ENCODE measurements at regions not wholly inside any gene's neighbourhood (a gene's known extent, or its start where the extent isn't known, plus 50 kb on each side); places are given as distances from the start of the nearest gene placed in this dataset.

DNA sequence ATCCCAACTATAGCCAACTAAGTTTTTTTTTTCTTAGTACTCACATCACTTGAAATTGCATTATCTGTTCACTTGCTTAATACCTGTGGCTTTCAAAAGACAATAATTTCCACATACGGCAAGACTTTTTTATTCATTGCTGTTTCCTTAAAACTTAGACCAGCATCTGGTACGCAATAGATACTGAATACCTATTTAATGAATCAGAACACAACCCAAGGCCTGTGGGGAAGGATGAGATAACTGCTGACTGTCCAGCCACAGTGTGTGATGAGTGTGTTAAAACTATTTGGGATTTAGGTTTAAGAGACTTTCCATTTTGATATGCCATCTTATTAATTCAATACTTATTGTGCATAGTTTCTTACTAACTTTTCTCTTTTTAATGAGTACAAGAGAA is 988.7 kb downstream of the NTRK3 start:
- TF ChIP-seq NFE2L2 (IDR thresholded peaks at IDR 0.05; ENCODE audit: low read depth, low read length) (no peak), CEBPB (IDR thresholded peaks at IDR 0.05; ENCODE audit: low read depth, low read length) (no peak), POLR2A (IDR thresholded peaks at IDR 0.05; ENCODE audit: low read depth, low read length) (no peak), MAZ (IDR thresholded peaks at IDR 0.05; ENCODE audit: borderline replicate concordance, low read depth, low read length) (no peak), FOS (IDR thresholded peaks at IDR 0.05; ENCODE audit: low read depth, low read length) (no peak), BHLHE40 (IDR thresholded peaks at IDR 0.05; ENCODE audit: low read depth, low read length) (no peak), RAD21 (IDR thresholded peaks at IDR 0.05; ENCODE audit: low read length) (no peak), RCOR1 (IDR thresholded peaks at IDR 0.05; ENCODE audit: insufficient replicate concordance, low read length) (no peak), MXI1 (IDR thresholded peaks at IDR 0.05; ENCODE audit: borderline replicate concordance, low read depth, low read length) (no peak), MAFK (IDR thresholded peaks at IDR 0.05; ENCODE audit: low read depth, low read length) (no peak), RFX5 (IDR thresholded peaks at IDR 0.05; ENCODE audit: low read depth, low read length) (no peak), CHD1 (IDR thresholded peaks at IDR 0.05; ENCODE audit: low read depth, low read length) (no peak)
- TF ChIP-seq, protein P1, sequence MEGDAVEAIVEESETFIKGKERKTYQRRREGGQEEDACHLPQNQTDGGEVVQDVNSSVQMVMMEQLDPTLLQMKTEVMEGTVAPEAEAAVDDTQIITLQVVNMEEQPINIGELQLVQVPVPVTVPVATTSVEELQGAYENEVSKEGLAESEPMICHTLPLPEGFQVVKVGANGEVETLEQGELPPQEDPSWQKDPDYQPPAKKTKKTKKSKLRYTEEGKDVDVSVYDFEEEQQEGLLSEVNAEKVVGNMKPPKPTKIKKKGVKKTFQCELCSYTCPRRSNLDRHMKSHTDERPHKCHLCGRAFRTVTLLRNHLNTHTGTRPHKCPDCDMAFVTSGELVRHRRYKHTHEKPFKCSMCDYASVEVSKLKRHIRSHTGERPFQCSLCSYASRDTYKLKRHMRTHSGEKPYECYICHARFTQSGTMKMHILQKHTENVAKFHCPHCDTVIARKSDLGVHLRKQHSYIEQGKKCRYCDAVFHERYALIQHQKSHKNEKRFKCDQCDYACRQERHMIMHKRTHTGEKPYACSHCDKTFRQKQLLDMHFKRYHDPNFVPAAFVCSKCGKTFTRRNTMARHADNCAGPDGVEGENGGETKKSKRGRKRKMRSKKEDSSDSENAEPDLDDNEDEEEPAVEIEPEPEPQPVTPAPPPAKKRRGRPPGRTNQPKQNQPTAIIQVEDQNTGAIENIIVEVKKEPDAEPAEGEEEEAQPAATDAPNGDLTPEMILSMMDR (conservative IDR thresholded peaks at IDR 0.05; ENCODE audit: low read depth, low read length), result no peak
- TF ChIP-seq, protein P2, sequence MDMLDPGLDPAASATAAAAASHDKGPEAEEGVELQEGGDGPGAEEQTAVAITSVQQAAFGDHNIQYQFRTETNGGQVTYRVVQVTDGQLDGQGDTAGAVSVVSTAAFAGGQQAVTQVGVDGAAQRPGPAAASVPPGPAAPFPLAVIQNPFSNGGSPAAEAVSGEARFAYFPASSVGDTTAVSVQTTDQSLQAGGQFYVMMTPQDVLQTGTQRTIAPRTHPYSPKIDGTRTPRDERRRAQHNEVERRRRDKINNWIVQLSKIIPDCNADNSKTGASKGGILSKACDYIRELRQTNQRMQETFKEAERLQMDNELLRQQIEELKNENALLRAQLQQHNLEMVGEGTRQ (IDR thresholded peaks at IDR 0.05; ENCODE audit: low read depth, low read length), result no peak
- TF ChIP-seq, protein P3, sequence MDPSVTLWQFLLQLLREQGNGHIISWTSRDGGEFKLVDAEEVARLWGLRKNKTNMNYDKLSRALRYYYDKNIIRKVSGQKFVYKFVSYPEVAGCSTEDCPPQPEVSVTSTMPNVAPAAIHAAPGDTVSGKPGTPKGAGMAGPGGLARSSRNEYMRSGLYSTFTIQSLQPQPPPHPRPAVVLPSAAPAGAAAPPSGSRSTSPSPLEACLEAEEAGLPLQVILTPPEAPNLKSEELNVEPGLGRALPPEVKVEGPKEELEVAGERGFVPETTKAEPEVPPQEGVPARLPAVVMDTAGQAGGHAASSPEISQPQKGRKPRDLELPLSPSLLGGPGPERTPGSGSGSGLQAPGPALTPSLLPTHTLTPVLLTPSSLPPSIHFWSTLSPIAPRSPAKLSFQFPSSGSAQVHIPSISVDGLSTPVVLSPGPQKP (IDR thresholded peaks at IDR 0.05; ENCODE audit: borderline replicate concordance, low read depth, low read length), result no peak
- no peaks in the 10 kb centered on the region for H3K9me1 ChIP-seq (ENCODE audit: insufficient read depth, low read length)
- H3K4me2 ChIP-seq (ENCODE audit: low read depth, low read length), result no peak overlapping the region
- dilution Hi-C loops (cut with HindIII; ENCODE audit: low sequenced_read_pairs, unreplicated experiment), result no loop called here
- H3K4me1 ChIP-seq (ENCODE audit: control insufficient read depth, insufficient read depth, low read length), result no peaks in the 10 kb centered on the region
- H2AK5ac ChIP-seq (ENCODE audit: low read depth, low read length), result no peak overlapping the region
- no peak overlapping the region for H3K9ac ChIP-seq (ENCODE audit: low read depth, low read length)
- no peak overlapping the region for H4K8ac ChIP-seq (ENCODE audit: low read depth in 2 of 2, low read length in 2 of 2)
- no peak overlapping the region for H2BK20ac ChIP-seq (ENCODE audit: low read depth, low read length)
- H3K4ac ChIP-seq (ENCODE audit: low read depth, low read length), result no peak overlapping the region
- no peak overlapping the region for H3K27ac ChIP-seq (ENCODE audit: insufficient read depth, low read length)
- ChIA-PET POLR2A (ENCODE audit: unreplicated experiment) (no interaction called here), CTCF (no interaction called here)
- ATAC-seq (ENCODE audit: low read depth) (no peak), DNase-seq (peak; percentile 36)
- H4K5ac ChIP-seq (ENCODE audit: low read depth, low read length), result no peak overlapping the region
- H3K23ac ChIP-seq (ENCODE audit: low read depth, low read length), result no peak overlapping the region
- H2BK120ac ChIP-seq (ENCODE audit: low read depth, low read length), result no peak overlapping the region
- no TSS peak for BruUV-seq (replicated peaks)
- no peaks in the 10 kb centered on the region for H3K27me3 ChIP-seq (ENCODE audit: control insufficient read depth, insufficient read depth, low read length)
- no peak overlapping the region for H3K14ac ChIP-seq (replicated peaks; ENCODE audit: low read depth, low read length)
- no peaks in the 10 kb centered on the region for H3K79me1 ChIP-seq (ENCODE audit: low read depth in 1 of 2, low read length in 2 of 2)
- no peaks in the 10 kb centered on the region for H3K36me3 ChIP-seq (ENCODE audit: control insufficient read depth, insufficient read depth, low read length)
- H2BK5ac ChIP-seq (ENCODE audit: low read depth, low read length, poor library complexity, severe bottlenecking), result no peak overlapping the region
- peaks cover 2% of the 10 kb centered on the region; the same call in 1 of the 2 replicates for H3K9me3 ChIP-seq (ENCODE audit: control insufficient read depth, insufficient read depth, low read length)
- no CpG with 5 or more reads among the region's 2 CpGs for WGBS, 2 experiments (ENCODE audit: extremely low coverage in 2 of 2, insufficient read length in 1 of 2)
- intact Hi-C loops (cut with micrococcal nuclease), result no loop called here
- H3K18ac ChIP-seq (ENCODE audit: low read depth, low read length), result no peak overlapping the region
- in situ Hi-C loops (cut with MboI; ENCODE audit: low sequenced_read_pairs), result no loop called here
- H3K4me3 ChIP-seq (ENCODE audit: insufficient read depth, low read depth, low read length), result no peak overlapping the region
- no peak overlapping the region for H3K56ac ChIP-seq (ENCODE audit: extremely low read depth, insufficient read depth, low read length)
- H2AK9ac ChIP-seq (replicated peaks; ENCODE audit: low read depth, low read length, poor library complexity), result no peak overlapping the region
- H2AFZ ChIP-seq (replicated peaks; ENCODE audit: low read length, poor library complexity), result no peak overlapping the region
- H4K20me1 ChIP-seq (ENCODE audit: insufficient read depth, low read length), result no peaks in the 10 kb centered on the region
- H2BK15ac ChIP-seq (ENCODE audit: low read depth, low read length), result no peak overlapping the region
- no peak overlapping the region for H4K91ac ChIP-seq (ENCODE audit: insufficient read depth, low read depth, low read length)
